HepG2 (cell line): ENCODE measurements at regions not wholly inside any gene's neighbourhood (a gene's known extent, or its start where the extent isn't known, plus 50 kb on each side); places are given as distances from the start of the nearest gene placed in this dataset.

ENCODE experiments used
- ATAC-seq: fragments of 200-7000 bp; cut with Tn5 transposase; 3 replicates; pipeline ENCODE4 v1.9.1; 2020; ENCODE audit warnings: mild to moderate bottlenecking, moderate library complexity
- BruUV-seq: library from RNA; stranded (reverse); fragments of 400-500 nt; replicated peaks from 2 replicates; lab custom pipeline; 2021; lab: Mats Ljungman, UMichigan
- CTCF ChIA-PET: fragments of 300-600 bp; formaldehyde crosslinking; extraction: SDS; loops from one replicate; lab custom pipeline; 2021; ENCODE audit warnings: low total read pairs, inconsistent platforms, low intra/inter-chr PET ratio; lab: Yijun Ruan, JAX
- POLR2A ChIA-PET: fragments of 350-600 bp; sonication (Branson Sonifier 250); formaldehyde crosslinking; loops from one replicate; lab custom pipeline; 2020; ENCODE audit warnings: antibody characterized with exemption, inconsistent platforms; lab: Yijun Ruan, JAX
- DNase-seq: peaks from one replicate; pipeline ENCODE4 v3.0.0-alpha.2; 2015; ENCODE audit warnings: low spot score
- FAIRE-seq: peaks from 3 replicates; lab custom pipeline; 2011; peaks lifted over from hg19 to GRCh38; lab: Jason Lieb, UNC
- H2AFZ ChIP-seq: one replicate; pipeline ENCODE4 v1.6.1; 2011; ENCODE audit warnings: low read length, inconsistent platforms
- H3K27ac ChIP-seq: fragments of 300-600 bp; 3 replicates; pipeline ENCODE4 v1.8.0; 2011; ENCODE audit warnings: mixed run types, mild to moderate bottlenecking, mixed read lengths, low read length, inconsistent platforms; ENCODE audit not compliant: insufficient read depth; ENCODE audit errors: extremely low read length
- H3K27me3 ChIP-seq, 2 experiments: fragments of 200-600 bp in 1 of 2; 2 replicates in 1 of 2; 3 replicates in 1 of 2; pipeline versions ENCODE4 v1.6.0 to v1.8.0; 2011; ENCODE audit warnings: low read length in 2 of 2, mild to moderate bottlenecking in 2 of 2, moderate library complexity in 2 of 2, inconsistent platforms in 1 of 2; ENCODE audit not compliant: insufficient read depth in 2 of 2, control insufficient read depth in 1 of 2
- H3K36me3 ChIP-seq, 2 experiments: fragments of 200-600 bp in 1 of 2; replicated peaks in 1 of 2; 2 replicates in 1 of 2; 3 replicates in 1 of 2; pipeline versions ENCODE4 v1.5.1 to v1.8.0; 2011; ENCODE audit warnings: low read length in 2 of 2, inconsistent platforms in 1 of 2; ENCODE audit not compliant: insufficient read depth in 2 of 2, control insufficient read depth in 1 of 2
- H3K4me1 ChIP-seq: 2 replicates; pipeline ENCODE4 v1.5.1; 2012; ENCODE audit warnings: low read length, inconsistent platforms; ENCODE audit not compliant: insufficient read depth
- H3K4me2 ChIP-seq: 2 replicates; pipeline ENCODE4 v1.6.0; 2011; ENCODE audit warnings: low read depth, low read length, inconsistent platforms
- H3K4me3 ChIP-seq, 3 experiments: fragments of 200-600 bp in 1 of 3; sonication (generic), shearing (Covaris generic) in 1 of 3; replicated peaks in 1 of 3; 2 replicates each; pipeline ENCODE4 v1.5.1; 2011 to 2016; ENCODE audit warnings: low read length in 3 of 3, inconsistent platforms in 2 of 3, low read depth in 2 of 3, mild to moderate bottlenecking in 2 of 3, control low read depth in 1 of 3, mixed read lengths in 1 of 3; ENCODE audit not compliant: insufficient read depth in 1 of 3
- H3K79me2 ChIP-seq: one replicate; pipeline ENCODE4 v1.6.1; 2011; ENCODE audit warnings: low read length, inconsistent platforms; ENCODE audit not compliant: insufficient read depth
- H3K9ac ChIP-seq: 2 replicates; pipeline ENCODE4 v1.6.0; 2011; ENCODE audit warnings: mild to moderate bottlenecking, low read depth, low read length, inconsistent platforms; ENCODE audit not compliant: insufficient read depth
- H3K9me3 ChIP-seq: 2 replicates; pipeline ENCODE4 v1.5.1; 2012; ENCODE audit warnings: mild to moderate bottlenecking, low read length
- H4K20me1 ChIP-seq: 2 replicates; pipeline ENCODE4 v1.6.0; 2011; ENCODE audit warnings: inconsistent platforms, mild to moderate bottlenecking, low read length, moderate library complexity; ENCODE audit not compliant: insufficient read depth
- FOXK1 ChIP-seq: sonication (generic); formaldehyde crosslinking; IDR thresholded peaks from 2 replicates; pipeline ENCODE4 v1.4.0; 2020; ENCODE audit warnings: low read depth, missing genetic modification reagents, borderline replicate concordance
- LCORL ChIP-seq, 2 experiments: fragments of 450-650 bp in 1 of 2; sonication (generic) in 1 of 2; formaldehyde crosslinking in 1 of 2; IDR thresholded peaks; 2 replicates each; pipeline versions ENCODE4 v1.5.0 to v1.6.1; 2017 to 2020; ENCODE audit warnings: antibody characterized with exemption in 1 of 2, missing genetic modification reagents in 1 of 2
- MIER2 ChIP-seq: IDR thresholded peaks from 2 replicates; pipeline ENCODE4 v1.6.1; 2016; ENCODE audit warnings: missing biosample characterization, missing genetic modification reagents
- MXI1 ChIP-seq: IDR thresholded peaks from 3 replicates; pipeline ENCODE4 v1.6.1; 2012; ENCODE audit warnings: low read depth, low read length, inconsistent platforms, borderline replicate concordance
- MYNN ChIP-seq: sonication (generic); formaldehyde crosslinking; IDR thresholded peaks from 2 replicates; pipeline ENCODE4 v1.4.0; 2020; ENCODE audit warnings: mild to moderate bottlenecking, low read depth, missing genetic modification reagents
- SNRNP70 ChIP-seq: fragments of 200-400 bp; formaldehyde crosslinking; IDR thresholded peaks from 2 replicates; pipeline ENCODE4 v1.6.1; 2017; ENCODE audit warnings: mild to moderate bottlenecking, low read depth, low read length, moderate library complexity
- TEAD3 ChIP-seq: optimal IDR thresholded peaks from 2 replicates; pipeline ENCODE3; 2016; ENCODE audit warnings: borderline replicate concordance
- ZNF670 ChIP-seq: sonication (generic); formaldehyde crosslinking; IDR thresholded peaks from 2 replicates; pipeline ENCODE4 v1.8.0; 2022; ENCODE audit warnings: mild to moderate bottlenecking, missing genetic modification reagents, borderline replicate concordance
- WGBS: methylation state at CpG from one replicate; pipeline ENCODE4 v1.1.6; 2017; ENCODE audit warnings: low lambda C conversion rate; 5-methylcytosine and 5-hydroxymethylcytosine counted together
- in situ Hi-C: cut with HindIII; loops from 2 replicates; pipeline ENCODE4 v1.10.0; 2017; ENCODE audit warnings: low pct_unique_long_range_greater_than_20kb; ENCODE audit not compliant: extremely low pct_ligation_motif_present
- intact Hi-C: fragments of 100-400 bp; cut with micrococcal nuclease; formaldehyde crosslinking; loops from one replicate; pipeline ENCODE4 v1.10.0; 2022; ENCODE audit not compliant: unreplicated experiment
- TF ChIP-seq, protein P1 (sequence below): sonication (generic); formaldehyde crosslinking; IDR thresholded peaks from 2 replicates; pipeline ENCODE4 v1.4.0; 2020; ENCODE audit warnings: missing genetic modification reagents, borderline replicate concordance
- TF ChIP-seq, protein P2 (sequence below): sonication (generic); formaldehyde crosslinking; IDR thresholded peaks from 2 replicates; pipeline ENCODE4 v1.4.0; 2020; ENCODE audit warnings: low read depth, mild to moderate bottlenecking, missing genetic modification reagents

DNA sequence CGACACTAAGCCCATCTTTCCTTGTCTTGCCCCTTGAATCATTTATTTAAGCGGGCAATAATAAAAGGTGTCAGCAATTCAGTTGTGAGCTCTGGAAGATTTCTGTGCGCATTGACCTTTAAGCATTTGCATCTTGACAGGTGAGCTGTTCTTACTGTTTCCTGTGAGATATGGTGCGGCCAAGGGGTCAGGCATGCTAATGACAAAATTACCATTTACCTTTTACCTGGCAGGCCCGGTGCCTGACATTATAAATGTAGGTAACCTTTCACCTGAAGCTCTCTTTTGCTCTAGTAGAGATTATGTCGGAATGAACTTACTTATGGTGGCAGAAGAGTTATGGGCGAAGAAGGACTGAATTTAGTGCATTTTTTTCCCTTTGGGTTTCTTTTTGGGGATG, 89.3 kb upstream of the EEF1E1 start:
- FAIRE-seq: no peak
- DNase-seq: no peak
- Histone ChIP-seq H3K36me3 (no peaks in the 10 kb centered on the region), H4K20me1 (no peaks in the 10 kb centered on the region), H3K79me2 (no peaks in the 10 kb centered on the region), H3K9me3 (no peaks in the 10 kb centered on the region), H3K4me1 (0 out of 2 replicates have a peak, but pooled peaks cover 5% of the 10 kb centered on the region), H3K27me3 (no peaks in the 10 kb centered on the region), H3K27ac (no peak overlapping the region), H3K4me3 (no peak overlapping the region), H2AFZ (no peak overlapping the region), H3K4me2 (no peak overlapping the region), H3K9ac (no peak overlapping the region)
- POLR2A ChIA-PET: no interaction called here
- CTCF ChIA-PET: no interaction called here
- intact Hi-C loops (no loop called here), in situ Hi-C loops (no loop called here)
- 52% methylated on average over 7 of the region's 7 CpGs for WGBS
- no peak for ATAC-seq
- no TSS peak for BruUV-seq
- TF ChIP-seq LCORL (IDR thresholded peaks at IDR 0.05) (no peak), LCORL (CRISPR knock-in tag; IDR thresholded peaks at IDR 0.05) (no peak), ZNF670 (CRISPR knock-in tag) (no peak), TEAD3 (no peak), FOXK1 (CRISPR knock-in tag) (no peak), MIER2 (CRISPR knock-in tag) (no peak), MYNN (CRISPR knock-in tag) (no peak), SNRNP70 (no peak), MXI1 (no peak)
- TF ChIP-seq, protein P1, sequence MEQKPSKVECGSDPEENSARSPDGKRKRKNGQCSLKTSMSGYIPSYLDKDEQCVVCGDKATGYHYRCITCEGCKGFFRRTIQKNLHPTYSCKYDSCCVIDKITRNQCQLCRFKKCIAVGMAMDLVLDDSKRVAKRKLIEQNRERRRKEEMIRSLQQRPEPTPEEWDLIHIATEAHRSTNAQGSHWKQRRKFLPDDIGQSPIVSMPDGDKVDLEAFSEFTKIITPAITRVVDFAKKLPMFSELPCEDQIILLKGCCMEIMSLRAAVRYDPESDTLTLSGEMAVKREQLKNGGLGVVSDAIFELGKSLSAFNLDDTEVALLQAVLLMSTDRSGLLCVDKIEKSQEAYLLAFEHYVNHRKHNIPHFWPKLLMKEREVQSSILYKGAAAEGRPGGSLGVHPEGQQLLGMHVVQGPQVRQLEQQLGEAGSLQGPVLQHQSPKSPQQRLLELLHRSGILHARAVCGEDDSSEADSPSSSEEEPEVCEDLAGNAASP: no peak
- TF ChIP-seq, protein P2, sequence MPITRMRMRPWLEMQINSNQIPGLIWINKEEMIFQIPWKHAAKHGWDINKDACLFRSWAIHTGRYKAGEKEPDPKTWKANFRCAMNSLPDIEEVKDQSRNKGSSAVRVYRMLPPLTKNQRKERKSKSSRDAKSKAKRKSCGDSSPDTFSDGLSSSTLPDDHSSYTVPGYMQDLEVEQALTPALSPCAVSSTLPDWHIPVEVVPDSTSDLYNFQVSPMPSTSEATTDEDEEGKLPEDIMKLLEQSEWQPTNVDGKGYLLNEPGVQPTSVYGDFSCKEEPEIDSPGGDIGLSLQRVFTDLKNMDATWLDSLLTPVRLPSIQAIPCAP (CRISPR knock-in tag): no peak
